Right cardiac atrium (tissue), 5 donors: ENCODE measurements at regions not wholly inside any gene's neighbourhood (a gene's known extent, or its start where the extent isn't known, plus 50 kb on each side); places are given as distances from the start of the nearest gene placed in this dataset.

Source experiments
- ATAC-seq, 2 donors: fragments of 200-7000 bp; cut with Tn5 transposase; one replicate each; pipeline versions ENCODE4 v1.8.0 to v1.9.1; 2020; ENCODE audit warnings: moderate library complexity in 2 of 2, mild to moderate bottlenecking in 1 of 2
- DNase-seq, 3 donors: peaks; one replicate each; pipeline ENCODE4 v3.0.0-alpha.2; 2020
- H3K27ac ChIP-seq: one replicate; pipeline ENCODE4 v1.5.1; 2013; ENCODE audit warnings: mild to moderate bottlenecking, low read length, control low read depth, moderate library complexity
- H3K27me3 ChIP-seq: one replicate; pipeline ENCODE4 v1.6.1; 2013; ENCODE audit not compliant: control insufficient read depth, insufficient read depth
- H3K4me1 ChIP-seq: one replicate; pipeline ENCODE4 v1.6.1; 2013; ENCODE audit warnings: low read length; ENCODE audit not compliant: control insufficient read depth, insufficient read depth
- H3K4me3 ChIP-seq: one replicate; pipeline ENCODE4 v1.5.1; 2013; ENCODE audit warnings: low read length, control low read depth
- H3K9me3 ChIP-seq: one replicate; pipeline ENCODE4 v1.6.1; 2013; ENCODE audit warnings: low read length; ENCODE audit not compliant: control insufficient read depth
- WGBS: extraction: QIAGEN DNeasy Blood & Tissue Kit; methylation state at CpG from one replicate; pipeline ENCODE4 v1.1.7; 2013; 5-methylcytosine and 5-hydroxymethylcytosine counted together
- intact Hi-C, 4 donors: fragments of 100-400 bp; cut with DNase I; formaldehyde crosslinking; loops; one replicate each; pipeline versions ENCODE4 v1.11.0 to v1.14.0; 2022 to 2023
- donor health status: healthy with polysubstance abuse.
- donor health status: DM: no; HTN: yes; CAD: no.
- donor health status: DM: no; HTN: no; CAD: no.
- donor health status: DM: no; HTN: yes; CAD: no; lungs with severe emphysema.
- donor health status: DM: yes; HTN: yes; CAD: no.

- Histone ChIP-seq H3K4me3 (no peak overlapping the region), H3K4me1 (peaks cover 4% of the 10 kb centered on the region), H3K27me3 (no peaks in the 10 kb centered on the region), H3K27ac (no peak overlapping the region), H3K9me3 (no peaks in the 10 kb centered on the region)
- WGBS = 58% methylated on average over 2 of the region's 2 CpGs
- intact Hi-C loops = no loop called here
- no peak for DNase-seq
- ATAC-seq = no peak
Observed at GRCh38 chr5:68380078-68380477, 164.5 kb downstream of the PIK3R1 start.

- DNase-seq (no peak), ATAC-seq (no peak)
- H3K27me3 ChIP-seq = no peaks in the 10 kb centered on the region
- intact Hi-C loops = no loop called here
- H3K27ac ChIP-seq = no peak overlapping the region
- 89% methylated on average over 3 of the region's 3 CpGs for WGBS
- no peak overlapping the region for H3K4me3 ChIP-seq
- peaks cover 2% of the 10 kb centered on the region for H3K4me1 ChIP-seq
- no peaks in the 10 kb centered on the region for H3K9me3 ChIP-seq
Observed at GRCh38 chr5:68381060-68381459, 165.5 kb downstream of the PIK3R1 start.

GRCh38 chr5:68381909-68382308 lies 166.4 kb downstream of the PIK3R1 start:
- Histone ChIP-seq H3K9me3 (no peaks in the 10 kb centered on the region), H3K4me3 (no peak overlapping the region), H3K27me3 (no peaks in the 10 kb centered on the region), H3K27ac (no peak overlapping the region), H3K4me1 (peaks cover 2% of the 10 kb centered on the region)
- DNase-seq (peak in 1 of 3 donors; percentile 18), ATAC-seq (peak; percentile 69 to 77)
- 33% methylated on average over 3 of the region's 3 CpGs for WGBS
- intact Hi-C loops = no loop called here

DNA sequence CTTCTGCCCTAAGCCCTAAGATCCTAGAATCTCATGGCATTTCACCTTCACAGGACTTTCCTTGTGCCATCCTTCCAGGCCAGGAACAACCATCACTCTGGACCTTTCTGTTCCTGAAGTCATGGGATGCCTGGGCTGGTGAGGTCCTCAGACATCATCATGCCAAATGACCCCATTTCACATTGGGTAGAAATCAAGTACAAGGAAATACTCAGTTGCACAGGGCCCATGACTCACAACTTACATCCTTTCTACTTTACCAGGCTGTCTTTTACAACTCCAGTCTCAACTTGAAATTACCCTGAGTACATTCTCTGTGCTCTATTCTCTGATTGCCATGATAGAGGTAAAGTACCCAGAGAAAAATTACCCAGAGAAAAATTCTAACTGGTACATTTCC lies 167.1 kb downstream of the PIK3R1 start:
- H3K9me3 ChIP-seq = no peaks in the 10 kb centered on the region
- H3K4me1 ChIP-seq = peaks cover 2% of the 10 kb centered on the region
- DNase-seq = no peak
- intact Hi-C loops = no loop called here
- no peaks in the 10 kb centered on the region for H3K27me3 ChIP-seq
- H3K27ac ChIP-seq = no peak overlapping the region
- H3K4me3 ChIP-seq = no peak overlapping the region
- no peak for ATAC-seq

GRCh38 chr5:68383888-68384310 lies 168.3 kb downstream of the PIK3R1 start:
- no peak overlapping the region for H3K27ac ChIP-seq

DNA sequence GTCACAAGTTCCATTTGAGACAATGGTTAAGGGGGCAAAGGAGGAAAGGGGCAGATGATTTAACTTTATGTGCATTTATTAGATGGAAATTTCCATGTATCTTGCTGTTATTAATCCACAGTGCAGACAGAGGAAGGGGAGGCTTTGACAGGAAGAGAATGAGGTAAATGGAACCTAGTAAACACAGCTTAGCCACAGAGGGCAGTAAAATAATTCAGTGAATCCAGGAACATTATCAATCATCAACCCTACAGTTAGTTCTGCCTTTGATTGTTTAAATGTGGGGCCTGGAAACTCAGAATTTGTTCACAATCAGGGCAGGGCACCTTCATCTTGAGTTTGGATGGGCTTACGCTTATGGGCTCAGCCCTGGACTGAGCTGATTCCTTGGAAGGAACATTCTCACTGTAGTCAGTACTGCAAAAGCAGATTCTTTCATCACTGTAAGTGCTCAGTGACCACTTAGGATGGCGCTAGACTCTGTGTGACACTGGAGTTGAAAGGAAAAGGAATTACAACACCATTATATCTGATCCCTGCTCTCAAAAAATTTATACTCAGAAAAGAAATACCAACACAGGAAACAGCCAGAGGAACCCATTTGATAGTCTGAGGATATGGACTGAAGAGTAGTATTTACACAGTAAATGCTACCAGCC lies 169.5 kb downstream of the PIK3R1 start:
- H3K9me3 ChIP-seq = no peaks in the 10 kb centered on the region
- WGBS = 89% methylated on average over 2 of the region's 2 CpGs
- no peak overlapping the region for H3K4me3 ChIP-seq
- peaks cover 2% of the 10 kb centered on the region for H3K4me1 ChIP-seq
- no peak overlapping the region for H3K27ac ChIP-seq
- intact Hi-C loops = no loop called here
- no peak for ATAC-seq
- H3K27me3 ChIP-seq = no peaks in the 10 kb centered on the region
- no peak for DNase-seq

More at GRCh38 chr5:68383888-68384310, 168.3 kb downstream of the PIK3R1 start:
- intact Hi-C loops = no loop called here
- peaks cover 2% of the 10 kb centered on the region for H3K4me1 ChIP-seq
- ATAC-seq = no peak
- H3K4me3 ChIP-seq = no peak overlapping the region
- 67% methylated on average over 2 of the region's 2 CpGs for whole genome bisulfite sequencing
- no peaks in the 10 kb centered on the region for H3K9me3 ChIP-seq
- DNase-seq = no peak
- no peaks in the 10 kb centered on the region for H3K27me3 ChIP-seq

DNA sequence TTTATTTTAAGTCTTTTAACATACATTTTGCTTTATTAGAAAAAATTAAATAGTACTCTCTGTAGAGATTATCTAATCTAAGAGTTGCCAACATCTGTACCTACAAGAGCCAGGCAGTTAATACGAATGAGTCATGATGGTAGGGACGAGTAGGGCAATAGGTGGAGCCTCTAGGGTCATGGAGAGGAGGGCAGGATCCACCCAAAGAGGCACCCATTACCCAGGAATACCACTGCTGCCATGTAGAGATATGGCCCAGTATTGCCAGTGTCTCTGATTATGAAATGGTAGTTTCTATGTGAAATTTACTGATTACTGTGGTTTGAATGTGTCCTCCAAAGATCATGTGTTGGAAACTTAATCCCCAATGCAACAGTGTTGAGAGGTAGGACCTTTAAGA lies 170.4 kb downstream of the PIK3R1 start:
- H3K27ac ChIP-seq = no peak overlapping the region
- no peak for DNase-seq
- H3K4me3 ChIP-seq = no peak overlapping the region
- ATAC-seq = no peak
- H3K4me1 ChIP-seq = peaks cover 2% of the 10 kb centered on the region
- WGBS = 84% methylated on average over 2 of the region's 2 CpGs
- intact Hi-C loops = no loop called here
- no peaks in the 10 kb centered on the region for H3K9me3 ChIP-seq
- no peaks in the 10 kb centered on the region for H3K27me3 ChIP-seq

DNA sequence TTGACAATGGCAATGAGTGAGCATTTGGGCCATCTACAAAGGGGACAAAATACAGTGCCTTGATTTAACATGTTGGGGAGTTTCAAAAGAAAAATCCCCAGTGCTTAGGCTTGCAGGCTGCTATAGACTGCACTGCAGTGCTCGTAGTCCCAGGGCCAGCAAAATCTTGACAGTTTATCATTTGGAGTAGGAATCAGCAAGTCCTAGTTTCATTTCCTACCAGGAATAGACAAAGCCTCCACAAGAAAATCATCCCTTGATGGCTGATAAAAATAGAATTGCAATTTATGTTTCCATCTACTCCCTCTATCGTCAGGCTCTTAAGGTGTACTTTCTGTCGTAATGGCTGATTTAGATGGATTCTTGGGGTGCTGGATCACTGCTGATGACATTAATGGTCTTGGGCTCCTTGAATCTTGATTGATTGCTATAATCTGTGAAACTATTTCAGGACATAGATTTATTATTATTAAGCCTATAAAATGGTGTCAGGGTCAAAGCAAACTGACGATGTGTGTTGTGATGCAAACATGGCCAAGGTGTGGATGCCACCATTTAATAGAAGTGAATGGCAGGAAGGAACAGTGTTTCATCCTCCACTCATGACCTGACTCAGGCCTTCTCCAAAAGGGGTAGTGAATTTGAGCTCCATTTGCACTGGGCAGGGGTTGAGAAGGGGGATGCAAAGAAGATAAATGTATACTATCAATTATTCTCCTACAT lies 171.7 kb downstream of the PIK3R1 start:
- Histone ChIP-seq H3K4me3 (no peak overlapping the region), H3K27me3 (no peaks in the 10 kb centered on the region), H3K4me1 (no peaks in the 10 kb centered on the region), H3K9me3 (no peaks in the 10 kb centered on the region), H3K27ac (no peak overlapping the region)
- 90% methylated on average over 4 of the region's 4 CpGs for WGBS
- intact Hi-C loops = no loop called here
- ATAC-seq (no peak), DNase-seq (no peak)

- intact Hi-C loops = no loop called here
Observed at GRCh38 chr5:68389618-68390017, 174.1 kb downstream of the PIK3R1 start.

DNA sequence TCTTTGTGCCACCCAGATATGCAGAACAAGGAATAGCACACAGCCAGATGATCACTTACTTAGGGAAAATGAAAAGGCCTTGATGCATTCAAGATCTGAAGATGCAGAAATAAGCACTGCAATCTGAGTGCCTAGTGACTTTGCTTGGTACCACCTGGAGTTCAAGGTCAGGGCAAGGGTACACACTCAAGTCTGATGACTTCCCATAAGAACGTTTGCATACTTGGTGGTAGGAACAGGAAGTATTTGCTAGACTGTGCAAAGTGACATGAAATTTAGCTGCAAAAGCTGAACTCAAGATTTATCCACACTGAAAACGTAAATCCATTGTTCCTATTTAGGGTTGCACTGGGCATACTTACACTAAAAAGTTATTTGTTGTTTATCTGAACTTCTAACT lies 177.1 kb downstream of the PIK3R1 start:
- Histone ChIP-seq H3K27me3 (no peaks in the 10 kb centered on the region), H3K9me3 (no peaks in the 10 kb centered on the region), H3K4me1 (no peaks in the 10 kb centered on the region), H3K27ac (no peak overlapping the region), H3K4me3 (no peak overlapping the region)
- intact Hi-C loops = no loop called here
- WGBS = 45% methylated on average over 2 of the region's 2 CpGs
- DNase-seq = no peak
- ATAC-seq = no peak

More at GRCh38 chr5:68389618-68390017, 174.1 kb downstream of the PIK3R1 start:
- H3K9me3 ChIP-seq = no peaks in the 10 kb centered on the region
- H3K4me3 ChIP-seq = no peak overlapping the region
- ATAC-seq (no peak), DNase-seq (no peak)
- H3K4me1 ChIP-seq = no peaks in the 10 kb centered on the region
- no peaks in the 10 kb centered on the region for H3K27me3 ChIP-seq
- H3K27ac ChIP-seq = no peak overlapping the region
- 64% methylated on average over 3 of the region's 3 CpGs for WGBS

DNA sequence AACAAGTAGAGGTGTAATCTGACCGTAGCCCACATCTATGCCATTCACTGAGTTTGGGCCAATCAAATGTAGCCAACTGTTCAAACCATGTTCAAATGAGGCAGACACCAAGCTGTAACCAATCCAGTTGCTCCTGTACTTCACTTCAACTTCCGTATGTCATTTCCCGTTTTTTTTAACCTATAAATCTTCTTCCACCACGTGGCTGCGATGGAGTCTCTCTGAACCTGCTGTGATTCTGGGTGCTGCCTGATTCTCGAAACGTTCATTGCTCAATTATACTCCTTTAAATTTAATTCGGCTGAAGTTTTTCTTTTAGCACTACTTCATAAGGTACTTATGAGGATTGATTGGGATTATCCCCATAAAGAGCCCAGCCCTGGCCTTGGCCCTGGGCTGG lies 179.7 kb downstream of the PIK3R1 start:
- ATAC-seq (no peak), DNase-seq (no peak)
- Histone ChIP-seq H3K4me3 (no peak overlapping the region), H3K4me1 (no peaks in the 10 kb centered on the region), H3K9me3 (no peaks in the 10 kb centered on the region), H3K27me3 (no peaks in the 10 kb centered on the region), H3K27ac (no peak overlapping the region)
- intact Hi-C loops = no loop called here
- WGBS = 94% methylated on average over 8 of the region's 8 CpGs
